NB4 (cell line): ENCODE measurements at regions not wholly inside any gene's neighbourhood (a gene's known extent, or its start where the extent isn't known, plus 50 kb on each side); places are given as distances from the start of the nearest gene placed in this dataset.

Experiments used
- DNase-seq: peaks from one replicate; pipeline ENCODE4 v3.0.0; 2010; ENCODE audit warnings: low read depth
- H3K4me3 ChIP-seq: one replicate; pipeline ENCODE4 v1.5.1; 2011; ENCODE audit warnings: mild to moderate bottlenecking, low read depth, low read length, moderate library complexity
- MYC ChIP-seq: IDR thresholded peaks from 2 replicates; pipeline ENCODE4 v1.6.1; 2011; ENCODE audit warnings: low read depth, low read length
- POLR2A ChIP-seq: IDR thresholded peaks from 2 replicates; pipeline ENCODE4 v1.6.1; 2011; ENCODE audit warnings: mild to moderate bottlenecking; ENCODE audit not compliant: insufficient read length; ENCODE audit errors: extremely low read depth
- TF ChIP-seq, protein P1 (sequence below): IDR thresholded peaks from one replicate; pipeline ENCODE4 v1.5.1; 2012; ENCODE audit warnings: low read depth, low read length
- TF ChIP-seq, protein P2 (sequence below): IDR thresholded peaks from 2 replicates; pipeline ENCODE4 v1.6.1; 2011; ENCODE audit warnings: low read depth, low read length

DNA sequence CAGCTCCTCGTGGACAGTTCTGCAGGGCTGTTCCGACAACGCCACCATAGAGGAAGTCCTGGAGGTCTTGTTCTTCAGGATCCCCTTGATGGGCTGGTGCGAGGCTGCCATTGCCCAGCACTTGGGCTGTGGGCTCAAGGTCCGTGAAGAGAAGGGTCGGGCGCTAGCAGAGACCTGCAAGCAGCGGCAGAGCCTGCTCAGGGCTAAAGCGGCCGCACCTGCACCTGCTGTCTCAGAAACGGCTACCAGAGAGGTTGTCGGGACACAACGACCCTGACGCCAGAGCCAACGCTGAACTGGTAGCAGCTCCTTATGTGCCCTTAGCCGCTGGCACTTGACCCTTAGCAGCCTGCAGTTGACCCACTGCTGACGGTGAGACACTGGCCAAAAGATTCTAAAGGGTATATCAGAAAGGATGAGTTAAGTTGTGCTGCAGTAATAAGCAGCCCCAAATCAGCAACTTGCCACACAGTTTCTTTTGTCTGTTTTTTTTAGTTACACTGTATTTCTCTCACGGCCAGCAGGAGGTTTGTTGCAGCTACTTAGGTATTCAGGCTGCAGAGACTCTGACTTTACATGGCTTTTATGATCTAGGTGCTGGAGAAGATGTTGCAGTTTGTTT lies 55.5 kb upstream of the ST6GAL2 start:
- H3K4me3 ChIP-seq, result no peak overlapping the region
- TF ChIP-seq MYC, result no peak
- DNase-seq, result no peak

DNA sequence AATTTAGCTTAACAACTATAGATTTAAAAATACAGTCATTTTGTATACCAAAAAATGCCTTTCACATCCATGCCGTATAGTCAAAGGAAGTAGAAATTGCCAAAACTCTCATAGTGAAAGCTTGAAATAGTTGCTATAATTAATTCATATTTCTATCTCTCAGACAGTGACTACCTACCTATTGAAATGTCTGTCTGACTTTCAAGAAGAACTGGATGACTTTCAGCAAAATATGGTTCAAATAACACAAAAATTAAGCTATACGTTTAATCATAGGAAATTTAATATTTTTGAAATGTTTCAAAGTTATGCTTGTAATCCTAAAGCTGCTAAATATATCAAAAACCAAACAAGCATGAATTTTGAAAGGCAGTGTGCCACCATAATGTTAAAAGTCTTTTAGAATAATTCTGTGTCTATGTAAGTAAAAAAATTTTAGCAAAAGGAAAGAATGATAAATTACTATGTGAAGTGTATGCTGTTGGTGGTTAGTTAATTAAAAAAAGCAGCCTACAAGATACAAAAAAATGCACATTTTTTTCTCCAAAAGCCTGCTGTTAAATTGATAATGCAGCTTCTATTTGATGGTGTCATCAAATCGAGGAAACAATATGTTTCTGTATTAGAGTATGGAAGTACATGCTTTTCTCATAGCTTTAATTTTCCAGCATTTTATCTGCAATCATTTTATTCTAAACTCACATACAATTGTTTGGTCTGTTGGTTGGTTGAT lies 57.7 kb upstream of the ST6GAL2 start:
- TF ChIP-seq MYC (no peak), POLR2A (no peak)
- TF ChIP-seq, protein P1, sequence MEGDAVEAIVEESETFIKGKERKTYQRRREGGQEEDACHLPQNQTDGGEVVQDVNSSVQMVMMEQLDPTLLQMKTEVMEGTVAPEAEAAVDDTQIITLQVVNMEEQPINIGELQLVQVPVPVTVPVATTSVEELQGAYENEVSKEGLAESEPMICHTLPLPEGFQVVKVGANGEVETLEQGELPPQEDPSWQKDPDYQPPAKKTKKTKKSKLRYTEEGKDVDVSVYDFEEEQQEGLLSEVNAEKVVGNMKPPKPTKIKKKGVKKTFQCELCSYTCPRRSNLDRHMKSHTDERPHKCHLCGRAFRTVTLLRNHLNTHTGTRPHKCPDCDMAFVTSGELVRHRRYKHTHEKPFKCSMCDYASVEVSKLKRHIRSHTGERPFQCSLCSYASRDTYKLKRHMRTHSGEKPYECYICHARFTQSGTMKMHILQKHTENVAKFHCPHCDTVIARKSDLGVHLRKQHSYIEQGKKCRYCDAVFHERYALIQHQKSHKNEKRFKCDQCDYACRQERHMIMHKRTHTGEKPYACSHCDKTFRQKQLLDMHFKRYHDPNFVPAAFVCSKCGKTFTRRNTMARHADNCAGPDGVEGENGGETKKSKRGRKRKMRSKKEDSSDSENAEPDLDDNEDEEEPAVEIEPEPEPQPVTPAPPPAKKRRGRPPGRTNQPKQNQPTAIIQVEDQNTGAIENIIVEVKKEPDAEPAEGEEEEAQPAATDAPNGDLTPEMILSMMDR, result no peak
- TF ChIP-seq, protein P2, sequence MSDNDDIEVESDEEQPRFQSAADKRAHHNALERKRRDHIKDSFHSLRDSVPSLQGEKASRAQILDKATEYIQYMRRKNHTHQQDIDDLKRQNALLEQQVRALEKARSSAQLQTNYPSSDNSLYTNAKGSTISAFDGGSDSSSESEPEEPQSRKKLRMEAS, result no peak

DNA sequence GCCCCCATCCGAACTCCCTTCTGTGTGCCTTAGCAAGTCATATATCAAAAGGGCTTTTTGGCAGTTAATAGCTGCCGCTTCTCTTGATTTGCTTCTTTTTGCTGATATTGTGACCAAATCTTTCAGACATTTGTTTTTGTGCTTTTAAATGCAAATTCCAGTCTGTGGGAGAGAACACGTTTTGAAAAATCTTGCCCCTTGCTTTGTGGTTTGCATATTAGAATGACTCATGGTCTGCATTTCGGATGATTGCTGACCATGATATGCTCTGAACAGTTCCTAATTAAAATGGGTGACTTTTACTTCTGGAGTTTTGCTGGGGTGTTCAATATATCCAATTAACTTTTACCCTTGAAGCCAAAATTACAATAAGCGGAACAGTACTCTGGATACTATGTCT lies 58.2 kb upstream of the ST6GAL2 start:
- H3K4me3 ChIP-seq, result no peak overlapping the region
- no peak for DNase-seq
- TF ChIP-seq MYC (no peak), POLR2A (no peak)
- TF ChIP-seq, protein P2, result no peak
- TF ChIP-seq, protein P1, result no peak

More for the DNA sequence above, 57.7 kb upstream of the ST6GAL2 start:
- no peak overlapping the region for H3K4me3 ChIP-seq
- DNase-seq, result no peak

DNA sequence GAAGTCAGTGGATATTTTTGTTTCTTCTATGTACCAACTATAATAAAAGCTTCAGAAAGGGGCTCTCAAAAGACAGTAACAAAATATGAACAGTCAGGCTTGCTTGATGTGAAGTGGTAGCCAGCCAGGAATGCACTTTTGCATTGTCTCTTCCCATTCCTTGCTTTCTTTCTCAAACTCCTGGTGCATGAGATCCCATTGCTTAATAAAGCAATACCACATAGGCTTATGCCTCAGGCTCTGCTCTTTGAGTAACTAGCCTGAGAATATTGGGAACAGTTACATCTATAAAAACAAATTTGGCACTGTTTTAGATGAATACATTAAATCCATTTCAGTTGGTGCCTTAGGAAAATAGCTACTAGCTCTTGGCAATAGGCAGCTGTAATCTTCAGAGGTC lies 62.6 kb upstream of the ST6GAL2 start:
- no peak overlapping the region for H3K4me3 ChIP-seq

DNA sequence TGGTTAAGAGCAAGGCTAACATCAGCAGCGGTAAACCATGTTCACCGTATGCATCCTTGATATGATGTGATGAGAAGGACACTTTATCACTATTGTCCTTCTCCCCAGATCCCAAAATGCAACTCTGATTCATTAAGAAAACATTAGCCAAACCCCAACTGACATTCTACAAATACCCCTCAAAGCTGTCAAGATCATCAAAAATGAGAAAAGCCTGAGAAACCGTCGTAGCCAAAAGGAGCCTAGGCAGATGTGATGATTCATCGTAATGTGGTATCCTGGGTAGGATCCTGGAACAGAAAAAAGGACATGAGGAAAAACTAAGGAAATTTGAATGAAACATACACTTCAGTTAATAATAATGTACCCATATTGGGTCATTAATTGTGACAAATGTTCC lies 67.3 kb upstream of the ST6GAL2 start:
- no peak overlapping the region for H3K4me3 ChIP-seq
- no peak for DNase-seq
- TF ChIP-seq, protein P1, result no peak
- TF ChIP-seq MYC, result no peak

More for the DNA sequence above, 62.6 kb upstream of the ST6GAL2 start:
- DNase-seq, result no peak
- TF ChIP-seq MYC (no peak), POLR2A (no peak)
- TF ChIP-seq, protein P1, result no peak
- TF ChIP-seq, protein P2, result no peak

DNA sequence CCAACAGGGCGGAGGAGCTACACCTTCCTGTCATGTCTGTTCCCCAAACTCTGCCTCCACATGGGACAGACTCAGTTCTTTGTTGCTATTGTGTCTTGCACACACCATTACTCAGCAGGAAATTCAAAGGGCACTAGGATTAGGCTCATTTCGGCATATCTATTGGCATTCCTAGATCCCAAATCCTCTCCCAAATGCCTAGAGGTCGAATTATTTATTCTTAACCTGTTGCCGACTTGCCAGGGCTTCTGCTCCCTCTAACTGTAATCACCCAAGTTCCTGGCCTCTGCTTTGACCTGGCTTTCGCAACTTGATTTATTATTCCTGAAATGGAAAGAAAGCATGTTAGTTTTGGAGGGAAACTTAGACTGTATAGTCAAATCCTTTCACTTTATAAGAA lies 67.8 kb upstream of the ST6GAL2 start:
- no peak for DNase-seq
- TF ChIP-seq, protein P1, result no peak
- no peak for TF ChIP-seq MYC
- TF ChIP-seq POLR2A, result no peak
- TF ChIP-seq, protein P2, result no peak

More for the DNA sequence above, 67.8 kb upstream of the ST6GAL2 start:
- no peak overlapping the region for H3K4me3 ChIP-seq
